ENCODE measurements at regions not wholly inside any gene's neighbourhood (a gene's known extent, or its start where the extent isn't known, plus 50 kb on each side); places are given as distances from the start of the nearest gene placed in this dataset.
"Not testable (repeated sequence)": the region's sequence is repeated elsewhere in the genome, so short reads cannot be mapped to it uniquely, and the experiment has no call there.

DNA sequence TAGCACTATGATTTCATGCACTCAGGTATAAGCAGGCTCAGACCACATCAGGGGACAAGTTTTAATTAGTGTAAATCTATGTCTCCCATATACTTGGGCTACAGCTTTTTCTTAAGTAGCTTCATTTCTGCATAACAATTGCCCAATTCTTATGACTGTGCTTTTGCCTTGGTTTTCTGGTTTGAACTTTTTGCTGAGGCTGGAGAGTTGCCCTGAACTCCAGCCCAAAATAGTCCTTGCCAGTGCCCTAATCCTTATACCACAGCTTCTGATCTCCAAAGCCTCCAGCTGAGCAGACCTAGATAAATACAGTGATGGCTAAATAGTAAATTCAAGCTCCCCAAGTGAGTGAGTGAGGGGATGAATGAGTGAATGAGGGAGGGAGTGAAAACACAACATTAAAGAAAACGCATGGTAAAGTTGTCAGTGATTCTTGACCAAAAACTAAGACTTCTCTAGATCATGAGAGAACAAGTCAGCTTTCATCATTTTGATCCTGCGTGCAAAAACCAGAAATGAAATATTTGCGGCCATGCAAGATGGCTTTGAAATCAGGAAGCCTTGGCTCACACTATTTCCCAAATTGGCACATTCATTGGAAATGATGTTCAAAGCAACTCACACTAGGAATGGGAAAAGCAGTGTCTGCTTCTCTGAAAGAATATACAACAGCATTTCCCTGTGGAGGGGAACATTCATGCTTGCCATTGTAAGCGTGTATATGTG, 437.1 kb upstream of the CTSO start:
- Histone ChIP-seq H3K27ac (ENCODE audit: insufficient read depth, low read length, poor library complexity, severe bottlenecking) (no peak overlapping the region), H3K36me3 (ENCODE audit: control insufficient read depth, insufficient read depth, low read length) (no peaks in the 10 kb centered on the region), H3K4me3 (ENCODE audit: low read depth, low read length) (no peak overlapping the region), H3K4me1 (ENCODE audit: control insufficient read depth, insufficient read depth, low read length, poor library complexity, severe bottlenecking) (no peaks in the 10 kb centered on the region), H3K9me3 (ENCODE audit: control insufficient read depth in 2 of 2, low read length in 2 of 2) (no peaks in the 10 kb centered on the region), H3K27me3 (ENCODE audit: control insufficient read depth, insufficient read depth, low read length) (no peaks in the 10 kb centered on the region)
- H3K36me3 Mint-ChIP-seq: no peaks in the 10 kb centered on the region
- H3K4me1 Mint-ChIP-seq: peaks cover 0 to 2% (median 0%) of the 10 kb centered on the region in 4 donors
- no peak for ATAC-seq (ENCODE audit: low read depth in 2 of 2)
- no peak overlapping the region for H3K4me3 Mint-ChIP-seq
- DNase-seq: no peak
- no peak overlapping the region for H3K27ac Mint-ChIP-seq
- no peaks in the 10 kb centered on the region for H3K27me3 Mint-ChIP-seq
- peaks cover 0 to 12% (median 1%) of the 10 kb centered on the region in 7 donors for H3K9me3 Mint-ChIP-seq

DNA sequence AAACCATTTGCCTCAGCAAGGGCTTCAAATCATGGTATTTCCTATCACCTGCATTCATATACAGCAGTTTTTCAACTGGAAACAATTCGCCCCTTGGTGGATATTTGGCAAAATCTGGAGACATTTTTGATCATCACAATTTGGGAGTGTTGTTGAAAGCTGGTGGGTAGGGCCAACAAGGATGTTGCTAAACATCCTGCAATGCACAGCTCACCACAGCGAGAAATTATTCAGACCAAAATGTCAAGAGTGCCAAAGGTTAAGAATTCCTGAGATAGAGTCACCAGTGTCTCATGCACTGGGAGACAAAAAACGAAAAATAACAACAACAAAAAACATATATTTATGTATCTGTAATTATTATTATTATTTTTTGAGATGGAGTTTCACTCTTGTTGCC, 435.2 kb upstream of the CTSO start:
- no peaks in the 10 kb centered on the region for H3K27me3 ChIP-seq (ENCODE audit: control insufficient read depth, insufficient read depth, low read length)
- Mint-ChIP-seq H3K27me3 (no peaks in the 10 kb centered on the region), H3K27ac (no peak overlapping the region), H3K9me3 (peaks cover 0 to 11% (median 1%) of the 10 kb centered on the region in 7 donors), H3K36me3 (no peaks in the 10 kb centered on the region), H3K4me3 (no peak overlapping the region), H3K4me1 (peaks cover 0 to 1% (median 0%) of the 10 kb centered on the region in 4 donors)
- no peaks in the 10 kb centered on the region for H3K4me1 ChIP-seq (ENCODE audit: control insufficient read depth, insufficient read depth, low read length, poor library complexity, severe bottlenecking)
- H3K4me3 ChIP-seq (ENCODE audit: low read depth, low read length): no peak overlapping the region
- H3K9me3 ChIP-seq (ENCODE audit: control insufficient read depth in 2 of 2, low read length in 2 of 2): no peaks in the 10 kb centered on the region
- no peak for ATAC-seq (ENCODE audit: low read depth in 2 of 2)
- no peak overlapping the region for H3K27ac ChIP-seq (ENCODE audit: insufficient read depth, low read length, poor library complexity, severe bottlenecking)
- no peaks in the 10 kb centered on the region for H3K36me3 ChIP-seq (ENCODE audit: control insufficient read depth, insufficient read depth, low read length)
- DNase-seq: no peak

DNA sequence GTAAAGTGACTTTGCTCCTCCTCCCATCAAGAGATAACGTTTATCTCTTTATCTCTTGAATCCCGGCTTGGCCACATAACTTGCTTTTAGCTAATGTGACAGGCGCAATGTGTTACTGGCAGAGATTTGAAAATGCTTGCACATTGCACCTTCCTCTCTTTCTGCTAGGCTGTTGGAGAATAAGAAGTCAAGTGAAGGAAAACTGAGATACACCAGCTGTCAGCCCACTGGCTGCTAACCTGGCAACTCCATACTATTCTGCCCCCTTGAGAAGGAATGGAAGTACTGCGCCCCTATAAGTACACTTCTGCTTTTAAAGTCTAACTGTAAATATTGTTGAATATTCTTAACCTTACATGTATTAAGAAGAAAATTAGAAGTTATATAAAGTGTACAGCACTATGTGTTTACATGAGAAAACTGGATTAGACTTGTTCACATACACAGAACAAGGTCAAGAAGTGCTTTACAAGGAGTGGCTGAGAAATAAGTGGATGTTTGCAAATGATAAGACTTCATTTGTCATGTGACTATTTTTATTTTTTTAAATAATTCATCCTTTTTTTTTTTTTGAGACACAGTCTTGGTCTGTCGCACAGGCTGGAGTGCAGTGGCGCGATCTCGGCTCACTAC, 424.5 kb upstream of the CTSO start:
- H3K4me3 ChIP-seq (ENCODE audit: low read depth, low read length): no peak overlapping the region
- H3K27me3 Mint-ChIP-seq: no peaks in the 10 kb centered on the region
- no peaks in the 10 kb centered on the region for H3K9me3 ChIP-seq (ENCODE audit: control insufficient read depth in 2 of 2, low read length in 2 of 2)
- no peaks in the 10 kb centered on the region for H3K36me3 Mint-ChIP-seq
- ATAC-seq (ENCODE audit: low read depth in 2 of 2) (no peak), DNase-seq (no peak)
- no peak overlapping the region for H3K4me3 Mint-ChIP-seq
- H3K9me3 Mint-ChIP-seq: peaks cover 0 to 11% (median 7%) of the 10 kb centered on the region in 7 donors
- H3K27ac ChIP-seq (ENCODE audit: insufficient read depth, low read length, poor library complexity, severe bottlenecking): no peak overlapping the region
- no peaks in the 10 kb centered on the region for H3K4me1 ChIP-seq (ENCODE audit: control insufficient read depth, insufficient read depth, low read length, poor library complexity, severe bottlenecking)
- H3K27me3 ChIP-seq (ENCODE audit: control insufficient read depth, insufficient read depth, low read length): no peaks in the 10 kb centered on the region
- no peaks in the 10 kb centered on the region for H3K4me1 Mint-ChIP-seq
- no peaks in the 10 kb centered on the region for H3K36me3 ChIP-seq (ENCODE audit: control insufficient read depth, insufficient read depth, low read length)
- H3K27ac Mint-ChIP-seq: no peak overlapping the region

DNA sequence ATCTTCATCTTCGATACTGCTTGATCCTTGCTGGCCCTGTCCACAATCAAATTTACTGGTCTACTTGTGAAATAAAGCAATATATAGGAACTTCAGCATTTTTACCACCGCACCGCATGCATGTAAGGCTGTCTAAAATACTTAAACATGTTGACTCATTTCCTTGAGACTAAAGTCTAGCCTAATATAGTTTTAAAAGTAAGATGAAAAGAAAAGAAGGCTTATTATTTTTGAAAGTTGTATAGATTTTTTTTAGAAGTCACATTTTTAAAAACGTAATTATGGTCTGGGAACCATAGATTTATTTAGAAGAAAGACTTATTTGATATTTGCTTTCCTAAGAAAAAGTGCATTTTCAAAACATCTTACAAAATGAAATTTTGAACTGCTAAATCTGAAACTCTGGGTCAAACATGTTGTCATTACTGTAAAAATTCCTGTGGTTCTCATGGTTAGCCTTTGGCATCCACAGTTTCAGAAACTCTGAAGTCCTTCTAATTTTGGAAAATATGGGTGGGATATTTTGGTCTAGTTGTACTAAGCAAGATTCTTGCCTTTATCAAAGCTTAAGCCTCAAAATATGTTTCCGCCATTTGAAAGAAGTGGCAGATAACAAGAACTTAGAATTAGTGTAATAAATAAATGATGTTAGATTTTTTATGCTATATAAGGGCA, 423.5 kb upstream of the CTSO start:
- no peaks in the 10 kb centered on the region for H3K36me3 ChIP-seq (ENCODE audit: control insufficient read depth, insufficient read depth, low read length)
- H3K27me3 Mint-ChIP-seq: no peaks in the 10 kb centered on the region
- H3K27ac Mint-ChIP-seq: no peak overlapping the region
- DNase-seq (no peak), ATAC-seq (ENCODE audit: low read depth in 2 of 2) (no peak)
- H3K9me3 ChIP-seq (ENCODE audit: control insufficient read depth in 2 of 2, low read length in 2 of 2): no peaks in the 10 kb centered on the region
- no peaks in the 10 kb centered on the region for H3K27me3 ChIP-seq (ENCODE audit: control insufficient read depth, insufficient read depth, low read length)
- H3K27ac ChIP-seq (ENCODE audit: insufficient read depth, low read length, poor library complexity, severe bottlenecking): no peak overlapping the region
- H3K4me1 ChIP-seq (ENCODE audit: control insufficient read depth, insufficient read depth, low read length, poor library complexity, severe bottlenecking): no peaks in the 10 kb centered on the region
- H3K4me3 Mint-ChIP-seq: no peak overlapping the region
- no peak overlapping the region for H3K4me3 ChIP-seq (ENCODE audit: low read depth, low read length)
- H3K4me1 Mint-ChIP-seq: no peaks in the 10 kb centered on the region
- no peaks in the 10 kb centered on the region for H3K36me3 Mint-ChIP-seq
- H3K9me3 Mint-ChIP-seq: peaks cover 0 to 9% (median 2%) of the 10 kb centered on the region in 7 donors

DNA sequence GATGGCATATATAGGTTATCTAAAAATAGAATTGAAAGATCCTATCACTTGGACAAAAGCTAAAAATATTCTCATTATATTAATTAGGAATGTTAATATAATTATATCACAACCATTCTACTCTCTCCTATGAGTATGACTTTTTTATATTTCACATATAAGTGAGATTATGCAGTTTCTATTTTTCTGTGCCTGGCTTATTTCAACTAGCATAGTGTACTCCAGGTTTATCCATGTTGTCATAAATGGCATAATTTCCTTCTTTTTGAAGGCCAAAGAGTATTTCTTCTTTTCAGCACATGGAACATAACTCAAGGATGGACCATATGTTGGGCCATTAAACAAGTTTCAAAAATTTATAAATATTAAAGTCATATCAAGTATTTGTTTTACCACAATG, 421.2 kb upstream of the CTSO start:
- Histone ChIP-seq H3K27me3 (ENCODE audit: control insufficient read depth, insufficient read depth, low read length) (no peaks in the 10 kb centered on the region), H3K4me1 (ENCODE audit: control insufficient read depth, insufficient read depth, low read length, poor library complexity, severe bottlenecking) (no peaks in the 10 kb centered on the region), H3K27ac (ENCODE audit: insufficient read depth, low read length, poor library complexity, severe bottlenecking) (no peak overlapping the region), H3K36me3 (ENCODE audit: control insufficient read depth, insufficient read depth, low read length) (no peaks in the 10 kb centered on the region), H3K9me3 (ENCODE audit: control insufficient read depth in 2 of 2, low read length in 2 of 2) (no peaks in the 10 kb centered on the region), H3K4me3 (ENCODE audit: low read depth, low read length) (no peak overlapping the region)
- no peak overlapping the region for H3K4me3 Mint-ChIP-seq
- no peak overlapping the region for H3K27ac Mint-ChIP-seq
- H3K9me3 Mint-ChIP-seq: peaks cover 0 to 9% (median 2%) of the 10 kb centered on the region in 7 donors
- H3K27me3 Mint-ChIP-seq: no peaks in the 10 kb centered on the region
- DNase-seq (no peak), ATAC-seq (ENCODE audit: low read depth in 2 of 2) (no peak)
- H3K4me1 Mint-ChIP-seq: no peaks in the 10 kb centered on the region
- no peaks in the 10 kb centered on the region for H3K36me3 Mint-ChIP-seq

DNA sequence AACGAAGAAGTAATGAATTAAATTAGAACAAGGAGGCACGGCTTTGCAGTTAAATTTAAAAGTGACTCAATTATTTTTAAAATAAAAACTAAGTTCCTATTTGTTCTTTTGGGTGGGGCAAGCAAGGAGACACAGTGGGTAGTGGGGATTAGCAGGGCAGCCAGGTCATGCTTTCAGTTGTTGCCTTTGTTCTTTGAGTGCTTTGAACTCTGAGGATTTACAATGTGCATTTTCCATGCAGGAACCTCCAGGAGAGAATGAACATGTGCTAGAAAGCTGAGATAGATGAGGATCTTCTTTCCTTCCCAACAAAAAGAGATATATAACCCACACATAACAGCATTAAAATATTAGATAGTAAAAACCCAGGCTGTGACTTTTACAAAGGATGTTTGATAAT, 420.4 kb upstream of the CTSO start:
- no peaks in the 10 kb centered on the region for H3K36me3 ChIP-seq (ENCODE audit: control insufficient read depth, insufficient read depth, low read length)
- no peak overlapping the region for H3K4me3 Mint-ChIP-seq
- H3K4me3 ChIP-seq (ENCODE audit: low read depth, low read length): no peak overlapping the region
- ATAC-seq (ENCODE audit: low read depth in 2 of 2) (no peak), DNase-seq (no peak)
- H3K27ac Mint-ChIP-seq: no peak overlapping the region
- no peaks in the 10 kb centered on the region for H3K4me1 ChIP-seq (ENCODE audit: control insufficient read depth, insufficient read depth, low read length, poor library complexity, severe bottlenecking)
- H3K4me1 Mint-ChIP-seq: no peaks in the 10 kb centered on the region
- H3K9me3 Mint-ChIP-seq: peaks cover 0 to 9% (median 2%) of the 10 kb centered on the region in 7 donors
- no peaks in the 10 kb centered on the region for H3K27me3 Mint-ChIP-seq
- no peaks in the 10 kb centered on the region for H3K36me3 Mint-ChIP-seq
- H3K27me3 ChIP-seq (ENCODE audit: control insufficient read depth, insufficient read depth, low read length): no peaks in the 10 kb centered on the region
- H3K27ac ChIP-seq (ENCODE audit: insufficient read depth, low read length, poor library complexity, severe bottlenecking): no peak overlapping the region
- H3K9me3 ChIP-seq (ENCODE audit: control insufficient read depth in 2 of 2, low read length in 2 of 2): no peaks in the 10 kb centered on the region

DNA sequence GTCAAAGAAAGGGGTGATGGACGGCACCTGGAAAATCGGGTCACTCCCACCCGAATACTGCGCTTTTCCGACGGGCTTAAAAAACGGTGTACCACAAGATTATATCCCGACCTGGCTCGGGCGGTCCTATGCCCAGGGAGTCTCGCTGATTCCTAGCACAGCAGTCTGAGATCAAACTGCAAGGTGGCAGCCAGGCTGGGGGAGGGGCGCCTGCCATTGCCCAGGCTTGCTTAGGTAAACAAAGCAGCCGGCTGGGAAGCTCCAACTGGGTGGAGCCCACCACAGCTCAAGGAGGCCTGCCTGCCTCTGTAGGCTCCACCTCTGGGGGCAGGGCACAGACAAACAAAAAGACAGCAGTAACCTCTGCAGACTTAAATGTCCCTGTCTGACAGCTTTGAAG, 413.8 kb upstream of the CTSO start:
- H3K4me1 Mint-ChIP-seq; H3K36me3 Mint-ChIP-seq; H3K4me3 ChIP-seq (ENCODE audit: low read depth, low read length); H3K27ac ChIP-seq (ENCODE audit: insufficient read depth, low read length, poor library complexity, severe bottlenecking); H3K4me1 ChIP-seq (ENCODE audit: control insufficient read depth, insufficient read depth, low read length, poor library complexity, severe bottlenecking); DNase-seq; H3K9me3 ChIP-seq (ENCODE audit: control insufficient read depth in 2 of 2, low read length in 2 of 2); H3K4me3 Mint-ChIP-seq; H3K27me3 ChIP-seq (ENCODE audit: control insufficient read depth, insufficient read depth, low read length); H3K27me3 Mint-ChIP-seq; H3K36me3 ChIP-seq (ENCODE audit: control insufficient read depth, insufficient read depth, low read length); H3K27ac Mint-ChIP-seq; ATAC-seq (ENCODE audit: low read depth in 2 of 2): not testable (repeated sequence)
- H3K9me3 Mint-ChIP-seq: peaks cover 2 to 12% (median 7%) of the 10 kb centered on the region in 7 donors

Data from CD4-positive, CD25-positive, alpha-beta regulatory T cell (primary cell).